ENCODE measurements at regions not wholly inside any gene's neighbourhood (a gene's known extent, or its start where the extent isn't known, plus 50 kb on each side); places are given as distances from the start of the nearest gene placed in this dataset.
"Not testable (repeated sequence)": the region's sequence is repeated elsewhere in the genome, so short reads cannot be mapped to it uniquely, and the experiment has no call there.

DNA sequence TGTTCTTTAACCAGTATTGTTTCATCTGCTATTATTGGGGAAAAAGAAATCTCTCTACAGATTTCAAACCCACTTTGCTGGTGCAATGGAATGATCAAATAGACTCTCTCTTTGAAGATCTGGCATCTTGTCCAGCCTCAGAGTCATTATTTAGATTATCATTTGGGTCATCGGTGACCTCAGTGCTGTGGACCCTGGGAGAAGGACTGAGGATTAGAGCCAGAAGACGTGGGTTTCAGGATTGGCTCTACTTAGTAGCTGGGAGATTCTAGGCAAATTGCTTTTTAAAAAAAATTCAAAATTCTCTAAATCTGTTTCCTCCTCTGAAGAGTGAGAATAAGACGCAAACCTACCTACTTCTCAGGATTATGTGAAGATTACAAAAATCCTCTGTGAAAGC is 107.6 kb upstream of the CTAGE1 start:
- TF ChIP-seq CTCF (conservative IDR thresholded peaks at IDR 0.05; ENCODE audit: low read depth, low read length) = no peak
- no peak overlapping the region for H3K4me3 ChIP-seq (ENCODE audit: low read depth, low read length)
- DNase-seq (ENCODE audit: low read depth) = no peak

DNA sequence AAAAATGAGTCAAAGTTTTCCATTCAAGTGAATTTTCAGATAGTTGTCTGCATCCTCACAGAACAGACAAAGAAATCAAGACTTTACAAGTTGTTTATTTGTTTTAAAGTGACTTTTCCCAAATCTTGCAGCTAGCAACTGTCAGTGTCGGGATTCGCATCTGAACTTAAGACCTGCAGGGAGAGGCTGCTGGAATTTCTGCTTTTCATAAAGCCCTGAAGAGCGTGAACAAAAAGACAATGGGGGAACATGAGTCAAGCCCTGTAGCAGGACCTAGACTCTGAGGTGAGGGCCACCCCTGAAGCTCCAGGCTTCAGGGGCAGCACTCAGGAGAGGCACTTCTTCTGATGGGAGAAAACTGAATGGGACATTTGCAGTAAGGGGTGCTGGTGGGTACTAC is 108.2 kb upstream of the CTAGE1 start:
- TF ChIP-seq CTCF (conservative IDR thresholded peaks at IDR 0.05; ENCODE audit: low read depth, low read length) = no peak
- no peak for DNase-seq (ENCODE audit: low read depth)
- no peak overlapping the region for H3K4me3 ChIP-seq (ENCODE audit: low read depth, low read length)

- no peak overlapping the region for H3K4me3 ChIP-seq (ENCODE audit: low read depth, low read length)
- TF ChIP-seq CTCF (conservative IDR thresholded peaks at IDR 0.05; ENCODE audit: low read depth, low read length) = no peak
- DNase-seq (ENCODE audit: low read depth) = no peak
These were observed 110.6 kb upstream of the CTAGE1 start for GRCh38 chr18:22528291-22528690.

GRCh38 chr18:22534706-22535105 is 117.0 kb upstream of the CTAGE1 start:
- H3K4me3 ChIP-seq (ENCODE audit: low read depth, low read length); DNase-seq (ENCODE audit: low read depth): not testable (repeated sequence)

DNA sequence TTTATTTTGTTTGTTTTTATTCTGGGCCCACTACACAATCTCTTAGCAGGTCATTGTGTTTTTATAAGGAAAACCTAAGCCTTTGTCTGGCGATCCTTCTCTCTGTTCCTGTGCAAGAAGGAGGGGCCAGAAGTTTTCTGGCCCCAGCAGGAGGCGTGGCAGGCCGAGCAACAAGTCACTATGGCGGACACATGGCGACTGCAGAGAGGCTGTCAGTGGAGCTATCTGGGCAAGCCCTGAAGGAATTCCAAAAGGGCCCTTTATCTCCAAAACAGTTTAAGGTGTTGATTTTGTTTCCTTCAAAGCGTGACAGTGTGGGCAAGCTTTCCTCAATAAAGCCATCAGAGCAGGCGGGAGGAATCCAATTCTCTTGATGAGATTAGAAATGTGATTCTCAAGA is 118.8 kb upstream of the CTAGE1 start:
- TF ChIP-seq CTCF (conservative IDR thresholded peaks at IDR 0.05; ENCODE audit: low read depth, low read length) = peak; percentile 4
- no peak overlapping the region for H3K4me3 ChIP-seq (ENCODE audit: low read depth, low read length)
- DNase-seq (ENCODE audit: low read depth) = no peak

- H3K4me3 ChIP-seq (ENCODE audit: low read depth, low read length) = no peak overlapping the region
- DNase-seq (ENCODE audit: low read depth) = no peak
- no peak for TF ChIP-seq CTCF (conservative IDR thresholded peaks at IDR 0.05; ENCODE audit: low read depth, low read length)
These were observed 120.7 kb upstream of the CTAGE1 start for GRCh38 chr18:22538426-22538825.

DNA sequence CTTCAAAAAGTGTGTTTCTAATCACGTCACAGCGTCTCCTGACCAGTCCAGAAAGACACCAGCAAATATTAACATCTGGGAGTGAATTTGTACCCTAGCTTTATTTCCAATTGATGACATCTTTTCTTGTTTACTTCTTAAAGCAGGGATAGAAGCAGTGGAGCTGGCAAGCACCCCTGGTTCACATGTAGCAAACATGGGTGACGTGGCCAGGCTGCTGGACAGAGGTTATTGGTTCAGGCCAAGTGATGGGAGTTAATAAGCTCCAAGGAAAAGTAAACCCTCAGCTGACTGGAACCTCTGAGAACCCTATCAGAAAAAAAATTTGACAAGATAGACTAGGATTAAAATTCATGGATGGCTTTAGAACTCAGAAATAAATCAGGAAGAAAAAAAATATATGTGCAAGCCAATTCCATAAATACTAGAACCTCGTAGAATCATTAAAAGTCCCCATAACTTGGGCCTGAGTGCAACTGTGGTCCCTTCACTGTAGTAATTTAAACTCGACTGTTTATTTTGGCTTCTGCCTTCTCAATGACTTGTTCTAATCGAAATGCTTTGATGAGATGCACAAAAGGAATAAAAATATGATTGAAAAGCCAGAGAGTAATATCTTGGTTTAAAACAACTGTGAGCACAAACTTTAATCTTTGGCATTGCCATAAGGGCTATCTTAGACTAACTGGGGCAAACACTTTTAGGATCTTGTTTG is 121.5 kb upstream of the CTAGE1 start:
- no peak for TF ChIP-seq CTCF (conservative IDR thresholded peaks at IDR 0.05; ENCODE audit: low read depth, low read length)
- no peak for DNase-seq (ENCODE audit: low read depth)
- H3K4me3 ChIP-seq (ENCODE audit: low read depth, low read length) = no peak overlapping the region
